ENCODE measurements at regions not wholly inside any gene's neighbourhood (a gene's known extent, or its start where the extent isn't known, plus 50 kb on each side); places are given as distances from the start of the nearest gene placed in this dataset.

DNA sequence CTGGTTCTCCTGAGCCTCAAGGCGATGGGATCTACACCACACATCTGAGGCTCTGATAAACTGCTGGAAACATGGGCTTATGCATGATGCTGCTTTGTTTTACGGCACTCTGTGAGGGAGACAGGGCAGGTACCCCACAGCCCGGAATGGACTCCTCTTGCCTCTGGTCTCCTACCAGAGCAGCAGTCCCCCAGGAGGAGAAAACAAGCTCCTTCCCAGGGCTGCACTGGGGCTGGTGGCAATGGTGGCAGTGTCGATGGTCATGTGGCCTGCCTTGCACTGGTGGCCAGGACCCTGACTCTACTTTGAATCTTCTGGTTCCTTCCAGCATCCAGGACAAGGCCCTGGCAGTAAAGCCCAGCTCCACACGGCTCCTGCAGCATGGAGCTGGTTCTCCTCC lies 79.4 kb downstream of the TOMM20 start:
- no peak for DNase-seq (ENCODE audit: low read depth, low spot score)
- H3K4me1 ChIP-seq (ENCODE audit: control insufficient read depth, insufficient read depth, low read length) = peaks cover 29% of the 10 kb centered on the region
- intact Hi-C loops (cut with micrococcal nuclease; ENCODE audit: unreplicated experiment) = no loop called here
- H3K4me3 ChIP-seq (ENCODE audit: low read depth in 2 of 2, low read length in 2 of 2) = no peak overlapping the region
- peak overlapping the region; percentile 71 for H3K27ac ChIP-seq (ENCODE audit: low read length)
- H3K36me3 ChIP-seq (ENCODE audit: control insufficient read depth, insufficient read depth, low read length) = no peaks in the 10 kb centered on the region
- no peak for ATAC-seq
- no TSS peak for BruUV-seq (replicated peaks)
- POLR2A ChIA-PET = no interaction called here
- H3K27me3 ChIP-seq (ENCODE audit: control insufficient read depth, insufficient read depth, low read length) = no peaks in the 10 kb centered on the region
- H3K9me3 ChIP-seq (ENCODE audit: control insufficient read depth, insufficient read depth, low read depth, low read length) = no peaks in the 10 kb centered on the region
- in situ Hi-C loops (cut with HindIII; ENCODE audit: low pct_unique_long_range_greater_than_20kb, low sequenced_read_pairs) = no loop called here
- TF ChIP-seq SIN3A (IDR thresholded peaks at IDR 0.05; ENCODE audit: borderline replicate concordance, insufficient read depth, low read depth, low read length) = no peak
- CTCF ChIA-PET = no interaction called here

DNA sequence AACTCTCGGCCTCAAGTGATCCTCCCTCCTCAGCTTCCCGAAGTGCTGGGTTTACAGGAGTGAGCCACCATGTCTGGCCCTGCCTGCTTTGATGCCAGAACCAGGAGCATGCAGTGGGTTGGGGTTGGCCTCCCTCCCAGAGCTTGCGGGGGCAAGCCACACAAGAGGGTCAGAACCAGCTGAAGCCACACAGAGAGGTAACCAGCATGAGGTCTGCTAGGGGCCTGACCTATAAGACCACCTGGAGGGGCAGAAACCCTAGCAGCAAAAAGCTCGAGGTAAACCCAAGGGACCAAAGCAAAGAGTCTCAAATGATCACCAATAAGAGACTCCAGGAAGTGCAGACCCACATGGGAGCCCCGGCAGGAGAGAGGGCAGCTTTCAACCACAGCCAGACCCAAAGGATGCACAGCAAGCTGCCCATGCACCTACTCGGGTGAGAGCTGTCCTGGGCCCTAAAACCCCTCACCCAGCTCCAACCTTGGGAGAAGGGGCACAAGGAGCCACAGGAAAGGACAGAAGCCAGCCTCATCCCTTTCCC lies 81.2 kb downstream of the TOMM20 start:
- POLR2A ChIA-PET = interaction anchor here (0.5 kb wide), 1 partner anchor 16 kb away, joined by 6 read pairs; no protein-coding TSS in a partner anchor
- ATAC-seq (peak; percentile 54), DNase-seq (ENCODE audit: low read depth, low spot score) (no peak)
- peak overlapping the region; percentile 89 for H3K27ac ChIP-seq (ENCODE audit: low read length)
- no peak for TF ChIP-seq SIN3A (IDR thresholded peaks at IDR 0.05; ENCODE audit: borderline replicate concordance, insufficient read depth, low read depth, low read length)
- TF ChIP-seq TCF7L2 (IDR thresholded peaks at IDR 0.05; ENCODE audit: low read depth, low read length) = no peak
- TF ChIP-seq, protein P1, sequence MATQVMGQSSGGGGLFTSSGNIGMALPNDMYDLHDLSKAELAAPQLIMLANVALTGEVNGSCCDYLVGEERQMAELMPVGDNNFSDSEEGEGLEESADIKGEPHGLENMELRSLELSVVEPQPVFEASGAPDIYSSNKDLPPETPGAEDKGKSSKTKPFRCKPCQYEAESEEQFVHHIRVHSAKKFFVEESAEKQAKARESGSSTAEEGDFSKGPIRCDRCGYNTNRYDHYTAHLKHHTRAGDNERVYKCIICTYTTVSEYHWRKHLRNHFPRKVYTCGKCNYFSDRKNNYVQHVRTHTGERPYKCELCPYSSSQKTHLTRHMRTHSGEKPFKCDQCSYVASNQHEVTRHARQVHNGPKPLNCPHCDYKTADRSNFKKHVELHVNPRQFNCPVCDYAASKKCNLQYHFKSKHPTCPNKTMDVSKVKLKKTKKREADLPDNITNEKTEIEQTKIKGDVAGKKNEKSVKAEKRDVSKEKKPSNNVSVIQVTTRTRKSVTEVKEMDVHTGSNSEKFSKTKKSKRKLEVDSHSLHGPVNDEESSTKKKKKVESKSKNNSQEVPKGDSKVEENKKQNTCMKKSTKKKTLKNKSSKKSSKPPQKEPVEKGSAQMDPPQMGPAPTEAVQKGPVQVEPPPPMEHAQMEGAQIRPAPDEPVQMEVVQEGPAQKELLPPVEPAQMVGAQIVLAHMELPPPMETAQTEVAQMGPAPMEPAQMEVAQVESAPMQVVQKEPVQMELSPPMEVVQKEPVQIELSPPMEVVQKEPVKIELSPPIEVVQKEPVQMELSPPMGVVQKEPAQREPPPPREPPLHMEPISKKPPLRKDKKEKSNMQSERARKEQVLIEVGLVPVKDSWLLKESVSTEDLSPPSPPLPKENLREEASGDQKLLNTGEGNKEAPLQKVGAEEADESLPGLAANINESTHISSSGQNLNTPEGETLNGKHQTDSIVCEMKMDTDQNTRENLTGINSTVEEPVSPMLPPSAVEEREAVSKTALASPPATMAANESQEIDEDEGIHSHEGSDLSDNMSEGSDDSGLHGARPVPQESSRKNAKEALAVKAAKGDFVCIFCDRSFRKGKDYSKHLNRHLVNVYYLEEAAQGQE (IDR thresholded peaks at IDR 0.05; ENCODE audit: insufficient read depth in 1 of 2, low read depth in 2 of 2, low read length in 1 of 2) = no peak
- TF ChIP-seq, protein P2, sequence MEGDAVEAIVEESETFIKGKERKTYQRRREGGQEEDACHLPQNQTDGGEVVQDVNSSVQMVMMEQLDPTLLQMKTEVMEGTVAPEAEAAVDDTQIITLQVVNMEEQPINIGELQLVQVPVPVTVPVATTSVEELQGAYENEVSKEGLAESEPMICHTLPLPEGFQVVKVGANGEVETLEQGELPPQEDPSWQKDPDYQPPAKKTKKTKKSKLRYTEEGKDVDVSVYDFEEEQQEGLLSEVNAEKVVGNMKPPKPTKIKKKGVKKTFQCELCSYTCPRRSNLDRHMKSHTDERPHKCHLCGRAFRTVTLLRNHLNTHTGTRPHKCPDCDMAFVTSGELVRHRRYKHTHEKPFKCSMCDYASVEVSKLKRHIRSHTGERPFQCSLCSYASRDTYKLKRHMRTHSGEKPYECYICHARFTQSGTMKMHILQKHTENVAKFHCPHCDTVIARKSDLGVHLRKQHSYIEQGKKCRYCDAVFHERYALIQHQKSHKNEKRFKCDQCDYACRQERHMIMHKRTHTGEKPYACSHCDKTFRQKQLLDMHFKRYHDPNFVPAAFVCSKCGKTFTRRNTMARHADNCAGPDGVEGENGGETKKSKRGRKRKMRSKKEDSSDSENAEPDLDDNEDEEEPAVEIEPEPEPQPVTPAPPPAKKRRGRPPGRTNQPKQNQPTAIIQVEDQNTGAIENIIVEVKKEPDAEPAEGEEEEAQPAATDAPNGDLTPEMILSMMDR (IDR thresholded peaks at IDR 0.05) = no peak
- no peak for TF ChIP-seq POLR2AphosphoS5 (IDR thresholded peaks at IDR 0.05; ENCODE audit: low read depth, low read length)
- H3K36me3 ChIP-seq (ENCODE audit: control insufficient read depth, insufficient read depth, low read length) = no peaks in the 10 kb centered on the region
- no peak overlapping the region for H3K4me3 ChIP-seq (ENCODE audit: low read depth in 2 of 2, low read length in 2 of 2)
- intact Hi-C loops (cut with micrococcal nuclease; ENCODE audit: unreplicated experiment) (no loop called here), in situ Hi-C loops (cut with HindIII; ENCODE audit: low pct_unique_long_range_greater_than_20kb, low sequenced_read_pairs) (no loop called here)
- H3K9me3 ChIP-seq (ENCODE audit: control insufficient read depth, insufficient read depth, low read depth, low read length) = no peaks in the 10 kb centered on the region
- CTCF ChIA-PET = no interaction called here
- BruUV-seq (replicated peaks) = no TSS peak
- H3K27me3 ChIP-seq (ENCODE audit: control insufficient read depth, insufficient read depth, low read length) = no peaks in the 10 kb centered on the region
- H3K4me1 ChIP-seq (ENCODE audit: control insufficient read depth, insufficient read depth, low read length) = peaks cover 26% of the 10 kb centered on the region

DNA sequence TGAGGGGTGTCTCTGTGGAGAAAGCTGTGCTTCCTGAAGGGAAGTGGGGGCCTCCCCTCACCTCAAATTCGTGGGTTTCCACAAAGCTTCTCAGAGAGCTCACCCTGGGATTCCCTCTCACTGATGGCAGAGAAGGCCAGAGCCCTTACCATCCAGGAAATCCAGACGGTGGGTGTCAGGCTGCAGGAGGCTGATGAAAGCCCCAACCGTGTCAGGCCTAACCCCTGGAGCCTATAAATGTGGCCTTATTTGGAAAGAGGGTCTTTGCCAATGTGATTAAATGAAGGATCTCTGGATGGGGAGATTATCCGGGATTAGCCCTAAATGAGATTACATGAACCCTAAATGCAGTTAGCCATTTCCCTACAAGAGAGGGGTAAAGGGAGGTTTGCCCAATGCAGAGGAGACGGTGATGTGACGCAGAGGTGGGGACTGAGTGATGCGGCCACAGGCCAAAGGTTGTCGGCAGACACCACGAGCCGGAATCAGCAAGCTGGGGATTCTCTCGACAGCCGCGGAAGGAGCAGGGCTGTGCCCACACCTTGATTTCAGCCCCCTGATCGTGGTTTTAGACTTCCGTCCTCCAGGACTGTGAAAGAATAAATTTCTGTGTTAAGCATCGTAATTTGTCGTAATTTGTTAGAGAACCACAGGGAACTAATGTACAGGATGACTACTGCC lies 82.6 kb downstream of the TOMM20 start:
- TF ChIP-seq TCF7L2 (IDR thresholded peaks at IDR 0.05; ENCODE audit: low read depth, low read length) (no peak), SIN3A (IDR thresholded peaks at IDR 0.05; ENCODE audit: borderline replicate concordance, insufficient read depth, low read depth, low read length) (no peak), POLR2AphosphoS5 (IDR thresholded peaks at IDR 0.05; ENCODE audit: low read depth, low read length) (no peak)
- TF ChIP-seq, protein P1 (IDR thresholded peaks at IDR 0.05; ENCODE audit: insufficient read depth in 1 of 2, low read depth in 2 of 2, low read length in 1 of 2) = no peak
- TF ChIP-seq, protein P2 (IDR thresholded peaks at IDR 0.05) = no peak
- H3K4me1 ChIP-seq (ENCODE audit: control insufficient read depth, insufficient read depth, low read length) = peaks cover 21% of the 10 kb centered on the region
- no peaks in the 10 kb centered on the region; the same call in 1 of the 2 replicates for H3K9me3 ChIP-seq (ENCODE audit: control insufficient read depth, insufficient read depth, low read depth, low read length)
- no peak for ATAC-seq
- in situ Hi-C loops (cut with HindIII; ENCODE audit: low pct_unique_long_range_greater_than_20kb, low sequenced_read_pairs) = no loop called here
- ChIA-PET POLR2A (no interaction called here), CTCF (no interaction called here)
- no TSS peak for BruUV-seq (replicated peaks)
- H3K4me3 ChIP-seq (ENCODE audit: low read depth in 2 of 2, low read length in 2 of 2) = no peak overlapping the region
- no peaks in the 10 kb centered on the region for H3K36me3 ChIP-seq (ENCODE audit: control insufficient read depth, insufficient read depth, low read length)
- H3K27ac ChIP-seq (ENCODE audit: low read length) = peak overlapping the region; percentile 67
- intact Hi-C loops (cut with micrococcal nuclease; ENCODE audit: unreplicated experiment) = no loop called here
- H3K27me3 ChIP-seq (ENCODE audit: control insufficient read depth, insufficient read depth, low read length) = no peaks in the 10 kb centered on the region
- DNase-seq (ENCODE audit: low read depth, low spot score) = no peak

Measured in Panc1 (cell line).